HUES64 (cell line): ENCODE measurements at regions not wholly inside any gene's neighbourhood (a gene's known extent, or its start where the extent isn't known, plus 50 kb on each side); places are given as distances from the start of the nearest gene placed in this dataset.

Experiments
- H3K27ac ChIP-seq: 2 replicates; pipeline ENCODE4 v1.7.0; 2013; ENCODE audit warnings: low read depth, low read length, inconsistent platforms
- H3K27me3 ChIP-seq: 2 replicates; pipeline ENCODE4 v1.6.1; 2013; ENCODE audit warnings: mild to moderate bottlenecking, low read length; ENCODE audit not compliant: insufficient read depth
- H3K36me3 ChIP-seq: 2 replicates; pipeline ENCODE4 v1.6.1; 2013; ENCODE audit warnings: mild to moderate bottlenecking, low read length; ENCODE audit not compliant: insufficient read depth
- H3K4me1 ChIP-seq: 2 replicates; pipeline ENCODE4 v1.6.1; 2013; ENCODE audit warnings: mild to moderate bottlenecking, low read length, moderate library complexity; ENCODE audit not compliant: insufficient read depth
- H3K4me3 ChIP-seq: 2 replicates; pipeline ENCODE4 v1.5.1; 2013; ENCODE audit warnings: mild to moderate bottlenecking, low read length, moderate library complexity
- H3K9ac ChIP-seq: 2 replicates; pipeline ENCODE4 v1.6.1; 2013; ENCODE audit warnings: mild to moderate bottlenecking, low read depth, low read length
- H3K9me3 ChIP-seq: 2 replicates; pipeline ENCODE4 v1.6.1; 2013; ENCODE audit warnings: low read depth, low read length; ENCODE audit not compliant: insufficient read depth
- WGBS: fragments of 150-250, 120-280 bp; methylation state at CpG from one replicate; pipeline ENCODE4 v1.1.7; 2013; ENCODE audit warnings: missing lambda C conversion rate; 5-methylcytosine and 5-hydroxymethylcytosine counted together

DNA sequence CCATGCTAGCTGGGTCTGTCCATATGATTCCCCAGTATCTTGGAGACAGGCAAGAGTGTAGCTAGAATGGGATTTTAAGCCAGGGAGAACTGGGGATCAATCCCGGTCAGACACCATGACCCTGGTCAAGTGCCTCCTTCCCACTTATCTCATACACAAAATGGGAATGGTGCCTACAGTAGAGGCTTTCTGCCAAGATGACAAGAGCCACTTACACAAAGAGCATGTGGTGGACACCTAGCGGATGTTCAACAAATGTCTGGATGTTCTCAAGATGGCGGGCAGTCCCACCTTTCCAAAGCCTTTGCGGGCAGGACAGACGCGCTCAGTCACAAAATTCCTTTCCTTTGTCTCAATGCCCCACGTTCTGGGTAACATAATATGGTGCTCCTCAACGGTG lies 57.3 kb downstream of the MAF start:
- WGBS: 96% methylated on average over 8 of the region's 8 CpGs
- Histone ChIP-seq H3K9me3 (no peaks in the 10 kb centered on the region), H3K27ac (no peak overlapping the region), H3K4me1 (no peaks in the 10 kb centered on the region), H3K36me3 (no peaks in the 10 kb centered on the region), H3K27me3 (no peaks in the 10 kb centered on the region), H3K9ac (no peak overlapping the region), H3K4me3 (no peak overlapping the region)

DNA sequence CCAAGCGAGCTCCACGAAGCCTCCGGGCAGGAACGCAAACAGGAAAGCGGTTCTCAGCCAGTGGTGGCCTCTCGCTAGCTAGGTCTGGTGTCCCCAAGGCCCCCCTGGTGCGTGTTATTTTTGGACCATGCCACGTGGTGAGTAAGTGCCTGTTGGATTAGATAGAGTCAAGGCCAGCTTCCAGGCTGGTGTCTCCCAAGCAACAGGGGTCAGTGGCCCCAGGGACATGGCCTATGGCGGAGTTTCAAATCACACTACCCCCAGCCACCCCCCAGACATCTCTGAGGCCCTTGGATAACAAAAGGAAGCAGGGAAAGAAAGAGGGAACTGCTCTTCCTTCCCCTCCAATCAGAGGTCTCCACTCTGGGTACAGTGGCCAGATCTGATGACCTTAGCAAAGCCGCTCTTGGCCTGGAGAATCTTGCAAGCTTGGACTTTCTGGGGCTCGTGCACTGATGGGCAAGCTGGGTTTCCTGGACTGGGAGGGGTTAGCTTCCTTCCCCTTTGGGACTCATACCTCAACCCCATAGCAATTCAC lies 58.2 kb downstream of the MAF start:
- Histone ChIP-seq H3K4me1 (no peaks in the 10 kb centered on the region), H3K36me3 (no peaks in the 10 kb centered on the region), H3K9me3 (no peaks in the 10 kb centered on the region), H3K4me3 (no peak overlapping the region), H3K27ac (no peak overlapping the region), H3K9ac (no peak overlapping the region), H3K27me3 (no peaks in the 10 kb centered on the region)
- WGBS: 94% methylated on average over 10 of the region's 11 CpGs

DNA sequence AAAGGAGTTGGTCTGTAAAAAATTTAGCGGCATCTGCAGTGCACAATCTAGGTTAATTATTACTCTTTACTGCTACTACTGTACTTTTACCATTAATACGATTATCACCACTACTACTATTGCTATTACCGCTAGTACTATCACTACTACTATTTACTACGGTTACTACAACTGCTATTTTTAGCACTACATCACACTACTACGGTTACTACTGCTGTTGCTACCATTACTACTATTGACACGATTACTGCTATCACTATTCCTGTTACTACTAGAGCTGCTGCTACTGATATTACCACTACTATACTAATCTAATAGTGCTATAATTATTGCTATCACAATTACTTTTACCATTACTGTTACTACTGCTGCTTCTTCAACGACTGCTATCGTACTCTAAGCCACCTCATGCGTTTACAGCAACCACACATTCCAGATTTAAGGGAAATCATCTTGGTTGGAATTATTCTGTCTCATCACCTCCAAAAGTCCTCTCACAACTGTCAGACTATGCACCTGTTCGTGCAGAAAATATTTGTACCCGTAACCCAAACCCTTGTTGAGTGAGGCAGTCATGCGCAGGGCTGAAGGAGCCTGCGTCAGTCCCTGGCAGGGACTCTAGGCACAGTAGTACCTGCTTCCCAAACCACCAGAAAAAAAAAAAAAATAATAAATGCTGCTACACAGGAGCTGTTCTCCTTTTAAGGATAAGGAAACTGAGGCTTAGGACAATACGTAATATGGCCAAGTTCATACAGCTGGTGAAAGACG lies 59.5 kb downstream of the MAF start:
- H3K36me3 ChIP-seq: no peaks in the 10 kb centered on the region
- H3K4me3 ChIP-seq: no peak overlapping the region
- H3K27ac ChIP-seq: no peak overlapping the region
- no peak overlapping the region for H3K9ac ChIP-seq
- 97% methylated on average over 15 of the region's 15 CpGs for WGBS
- no peaks in the 10 kb centered on the region for H3K4me1 ChIP-seq
- no peaks in the 10 kb centered on the region for H3K27me3 ChIP-seq
- no peaks in the 10 kb centered on the region for H3K9me3 ChIP-seq

DNA sequence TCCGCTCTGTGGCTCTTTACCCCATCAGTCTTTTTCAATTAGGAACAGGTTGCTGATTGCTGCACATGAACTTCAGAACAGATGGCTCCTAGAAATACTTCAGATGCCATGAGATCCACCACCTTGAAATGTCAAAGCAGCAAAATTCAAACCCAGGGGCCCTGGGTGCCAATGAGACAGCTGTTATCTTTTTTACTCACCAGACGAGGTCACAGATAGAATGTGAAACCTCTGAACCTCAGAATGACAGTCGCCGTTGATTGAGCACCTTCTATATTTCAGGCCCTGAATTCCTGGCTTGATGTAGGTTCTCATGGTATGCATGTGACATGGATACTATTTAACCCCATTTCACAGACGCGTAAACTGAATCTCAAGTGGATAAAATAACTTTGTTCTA lies 63.0 kb downstream of the MAF start:
- Histone ChIP-seq H3K4me3 (no peak overlapping the region), H3K27ac (no peak overlapping the region)
- 88% methylated on average over 4 of the region's 6 CpGs for WGBS

DNA sequence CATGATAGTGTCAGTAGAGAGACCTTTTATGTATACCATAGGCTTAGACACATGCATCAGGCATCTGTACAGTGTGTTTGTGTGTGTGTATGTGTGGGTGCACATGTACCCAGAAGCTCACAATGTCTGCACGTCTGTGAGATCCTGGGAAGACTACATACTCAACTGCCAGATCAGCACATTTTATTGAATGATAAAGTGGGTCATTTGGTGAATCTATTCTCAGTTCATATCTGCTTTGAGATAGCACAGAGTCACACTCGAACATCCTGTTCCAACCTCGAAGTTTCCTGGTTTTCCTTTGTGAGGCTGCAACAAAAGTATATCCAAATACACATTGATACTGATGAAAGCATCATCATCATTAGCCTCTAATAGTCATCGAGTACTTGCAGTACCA lies 63.6 kb downstream of the MAF start:
- Histone ChIP-seq H3K9ac (no peak overlapping the region), H3K36me3 (no peaks in the 10 kb centered on the region), H3K27me3 (no peaks in the 10 kb centered on the region), H3K27ac (no peak overlapping the region), H3K4me1 (no peaks in the 10 kb centered on the region), H3K4me3 (no peak overlapping the region), H3K9me3 (no peaks in the 10 kb centered on the region)
- WGBS: 85% methylated on average over 4 of the region's 4 CpGs

More for the DNA sequence above, 63.0 kb downstream of the MAF start:
- Histone ChIP-seq H3K9me3 (no peaks in the 10 kb centered on the region), H3K27me3 (no peaks in the 10 kb centered on the region), H3K36me3 (no peaks in the 10 kb centered on the region), H3K4me1 (no peaks in the 10 kb centered on the region), H3K9ac (no peak overlapping the region)

DNA sequence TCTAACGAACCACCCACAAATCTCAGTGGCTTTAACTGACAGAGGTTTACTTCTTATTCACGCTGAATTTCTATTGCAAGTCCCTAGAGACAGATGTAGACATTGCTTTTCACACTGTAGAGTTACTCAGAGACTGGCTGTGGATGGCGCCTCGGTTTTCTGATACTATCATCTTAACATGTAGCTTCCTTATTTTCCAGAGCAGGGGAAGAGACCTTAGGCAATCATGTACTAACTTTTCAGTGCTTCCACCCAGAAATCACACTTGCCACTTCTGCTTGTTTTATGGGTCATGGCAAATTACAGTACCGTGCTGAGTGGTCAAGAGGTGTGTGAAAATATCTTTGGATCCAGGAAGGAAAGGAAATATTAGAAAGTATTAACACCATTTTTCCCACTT lies 65.4 kb downstream of the MAF start:
- H3K27me3 ChIP-seq: no peaks in the 10 kb centered on the region
- H3K4me3 ChIP-seq: no peak overlapping the region
- WGBS: 71% methylated on average over 4 of the region's 5 CpGs
- no peaks in the 10 kb centered on the region for H3K36me3 ChIP-seq
- H3K9me3 ChIP-seq: no peaks in the 10 kb centered on the region
- no peak overlapping the region for H3K9ac ChIP-seq
- no peaks in the 10 kb centered on the region for H3K4me1 ChIP-seq
- H3K27ac ChIP-seq: no peak overlapping the region

DNA sequence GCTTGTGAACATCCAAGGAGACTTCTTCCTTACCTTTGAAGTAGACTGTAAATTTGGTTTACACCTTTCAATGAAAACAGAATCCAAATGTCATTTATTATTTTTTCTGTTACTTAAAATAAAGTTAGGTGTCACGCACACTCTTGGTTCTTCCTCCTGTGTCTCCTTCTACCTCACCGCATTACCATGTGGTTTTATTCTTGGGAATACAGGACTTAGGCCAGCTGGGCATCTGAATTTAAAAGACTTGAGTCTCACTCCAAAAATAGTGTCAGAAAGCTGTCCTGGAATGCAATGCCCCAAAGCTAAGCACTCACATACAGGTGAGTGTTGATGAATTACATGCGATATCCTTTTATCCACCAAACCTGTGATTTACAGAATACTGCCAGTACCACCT lies 66.4 kb downstream of the MAF start:
- no peaks in the 10 kb centered on the region for H3K9me3 ChIP-seq
- H3K4me3 ChIP-seq: no peak overlapping the region
- H3K27ac ChIP-seq: no peak overlapping the region
- H3K27me3 ChIP-seq: no peaks in the 10 kb centered on the region
- WGBS: 100% methylated on average over 1 of the region's 3 CpGs
- H3K9ac ChIP-seq: no peak overlapping the region
- no peaks in the 10 kb centered on the region for H3K4me1 ChIP-seq
- H3K36me3 ChIP-seq: no peaks in the 10 kb centered on the region

DNA sequence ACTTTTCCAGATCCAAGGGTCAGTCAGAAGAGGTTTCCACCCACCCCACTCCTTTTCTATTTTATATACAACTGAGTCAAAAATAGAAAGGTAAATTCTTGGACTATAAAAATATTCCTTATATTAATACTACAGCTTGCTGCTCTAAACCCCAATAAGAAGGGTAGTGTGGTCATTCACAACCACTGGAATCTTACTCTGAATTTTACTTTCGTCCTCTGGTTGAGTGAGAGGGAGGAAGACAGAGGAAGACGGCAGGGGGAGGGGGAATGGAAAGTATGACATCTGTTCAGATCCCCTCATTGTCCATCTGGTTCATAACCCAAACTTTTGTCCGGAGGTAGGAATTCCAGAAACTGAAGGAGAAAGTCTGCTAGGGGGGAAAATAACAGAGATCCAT lies 67.2 kb downstream of the MAF start:
- no peaks in the 10 kb centered on the region for H3K9me3 ChIP-seq
- no peaks in the 10 kb centered on the region for H3K36me3 ChIP-seq
- no peak overlapping the region for H3K27ac ChIP-seq
- no peaks in the 10 kb centered on the region for H3K4me1 ChIP-seq
- no peak overlapping the region for H3K4me3 ChIP-seq
- no peaks in the 10 kb centered on the region for H3K27me3 ChIP-seq
- H3K9ac ChIP-seq: no peak overlapping the region
- 100% methylated on average over 2 of the region's 3 CpGs for WGBS

DNA sequence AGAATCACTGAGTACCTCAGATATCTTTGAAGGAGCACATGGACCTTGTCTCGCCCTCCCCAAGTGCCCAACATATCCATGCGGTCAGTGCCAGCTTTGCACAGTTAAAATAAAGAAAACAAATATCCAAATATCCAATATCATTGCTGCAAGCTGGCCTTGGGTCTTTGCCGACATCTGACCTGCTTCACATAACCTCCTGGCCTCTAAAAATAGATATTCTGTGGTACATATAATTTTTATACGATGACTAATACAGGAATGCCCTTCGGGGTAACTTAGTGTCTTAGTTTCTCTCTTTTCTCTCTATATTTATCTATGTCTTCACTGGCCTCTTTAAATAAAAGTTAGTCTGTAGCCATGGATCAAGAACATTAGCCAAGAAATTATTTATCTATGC lies 67.8 kb downstream of the MAF start:
- no peak overlapping the region for H3K4me3 ChIP-seq
- H3K36me3 ChIP-seq: no peaks in the 10 kb centered on the region
- over 99% methylated on average over 2 of the region's 5 CpGs for WGBS
- no peaks in the 10 kb centered on the region for H3K27me3 ChIP-seq
- H3K9me3 ChIP-seq: no peaks in the 10 kb centered on the region
- H3K4me1 ChIP-seq: no peaks in the 10 kb centered on the region
- H3K9ac ChIP-seq: no peak overlapping the region
- no peak overlapping the region for H3K27ac ChIP-seq

DNA sequence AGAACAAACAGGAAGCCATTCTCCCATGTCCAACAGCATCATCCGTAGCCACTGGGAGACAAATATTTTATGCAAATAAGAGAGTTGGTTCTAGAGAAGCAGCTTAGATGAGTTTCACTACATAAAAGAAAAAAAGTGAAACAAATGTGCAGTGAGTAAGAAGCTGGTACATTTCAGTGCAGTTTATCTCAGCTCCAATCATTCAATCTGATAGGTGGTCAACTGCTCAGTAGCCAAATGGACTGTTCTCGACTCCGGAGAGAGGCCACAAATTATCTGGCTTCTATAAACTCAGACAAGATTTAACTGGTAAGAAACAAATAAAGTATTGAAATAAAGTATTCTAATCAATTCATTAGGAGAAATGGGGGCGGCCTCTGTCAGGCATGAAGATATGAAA lies 68.3 kb downstream of the MAF start:
- WGBS: 96% methylated on average over 4 of the region's 4 CpGs

DNA sequence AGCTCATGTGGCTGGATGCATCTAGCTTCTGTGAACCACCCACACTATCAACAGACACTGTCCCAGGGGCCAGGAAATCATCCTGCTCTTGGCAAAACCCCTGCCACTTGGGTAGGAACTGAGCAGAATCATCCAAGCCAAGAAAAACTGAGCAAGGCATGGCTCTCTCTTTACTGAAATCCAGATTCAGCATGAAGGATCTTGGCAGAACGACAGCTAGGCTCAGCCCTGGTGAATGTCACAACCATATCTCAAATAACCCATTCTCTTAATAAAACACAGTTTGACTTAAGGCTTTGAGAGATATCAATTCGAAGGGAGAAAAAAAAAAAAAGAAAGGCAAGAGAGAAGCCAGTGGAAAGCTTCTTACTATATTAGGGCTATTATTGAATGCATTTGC lies 72.2 kb downstream of the MAF start:
- Histone ChIP-seq H3K27ac (no peak overlapping the region), H3K4me1 (no peaks in the 10 kb centered on the region), H3K9ac (no peak overlapping the region), H3K27me3 (no peaks in the 10 kb centered on the region), H3K36me3 (no peaks in the 10 kb centered on the region), H3K9me3 (no peaks in the 10 kb centered on the region), H3K4me3 (no peak overlapping the region)
- WGBS: 79% methylated on average over 1 of the region's 2 CpGs

More for the DNA sequence above, 68.3 kb downstream of the MAF start:
- H3K9ac ChIP-seq: no peak overlapping the region
- H3K36me3 ChIP-seq: no peaks in the 10 kb centered on the region
- H3K4me1 ChIP-seq: no peaks in the 10 kb centered on the region
- H3K27me3 ChIP-seq: no peaks in the 10 kb centered on the region
- H3K9me3 ChIP-seq: no peaks in the 10 kb centered on the region
- no peak overlapping the region for H3K4me3 ChIP-seq
- no peak overlapping the region for H3K27ac ChIP-seq

DNA sequence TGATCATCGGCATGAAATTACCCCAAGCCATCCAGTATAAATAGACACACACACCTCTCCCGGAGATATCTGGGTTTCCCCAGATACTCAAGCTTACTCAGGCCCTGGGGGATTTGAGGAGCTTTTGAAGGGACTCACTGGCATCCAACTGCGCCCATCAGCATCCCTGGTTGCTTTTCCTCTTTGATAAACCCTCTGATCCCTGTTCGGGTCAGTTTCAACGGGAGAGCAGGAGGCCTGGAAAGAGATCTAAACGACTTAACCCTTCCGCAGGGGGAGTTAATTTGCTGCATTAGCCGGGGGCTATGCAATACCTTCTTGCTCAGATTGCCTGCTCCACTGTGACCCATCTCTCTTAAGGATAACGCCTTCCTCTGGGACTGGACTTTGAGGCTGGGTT lies 76.6 kb downstream of the MAF start:
- Histone ChIP-seq H3K27me3 (no peaks in the 10 kb centered on the region), H3K9ac (no peak overlapping the region), H3K27ac (no peak overlapping the region), H3K4me3 (no peak overlapping the region), H3K36me3 (no peaks in the 10 kb centered on the region), H3K4me1 (no peaks in the 10 kb centered on the region), H3K9me3 (no peaks in the 10 kb centered on the region)
- 77% methylated on average over 9 of the region's 9 CpGs for WGBS
